HG03095 (cell line): ENCODE measurements at regions not wholly inside any gene's neighbourhood (a gene's known extent, or its start where the extent isn't known, plus 50 kb on each side); places are given as distances from the start of the nearest gene placed in this dataset.

Experiments
- ATAC-seq: cut with Tn5 transposase; IDR thresholded peaks from one replicate; pipeline ENCODE4 v1.9.1; 2021; ENCODE audit warnings: moderate library complexity; ENCODE audit not compliant: unreplicated experiment

GRCh38 chr14:101002738-101003137, 99.2 kb upstream of the RTL1 start:
- ATAC-seq = no peak

- no peak for ATAC-seq
These were observed 100.7 kb upstream of the RTL1 start for GRCh38 chr14:101004176-101004575.

- no peak for ATAC-seq
These were observed 101.4 kb upstream of the RTL1 start for GRCh38 chr14:101004954-101005353.

DNA sequence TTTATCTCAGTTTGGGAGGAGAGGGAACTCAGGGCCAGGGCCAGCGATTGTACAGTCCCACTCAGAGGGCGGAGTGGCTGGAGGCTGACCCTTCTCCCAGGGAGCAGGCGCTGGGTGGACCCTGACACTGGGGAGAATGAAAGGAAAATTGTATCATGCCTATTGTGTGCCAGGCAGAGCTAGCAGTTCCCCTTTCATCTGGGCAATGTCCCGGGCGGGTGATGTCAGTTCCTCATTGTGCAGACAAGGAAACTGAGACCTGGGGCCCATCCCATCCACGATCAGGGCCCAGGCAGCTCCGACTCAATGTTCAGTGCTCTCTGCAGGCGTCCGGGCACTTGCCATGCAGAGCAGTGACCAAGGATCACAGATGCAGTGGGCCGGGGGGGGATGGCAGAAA, 101.9 kb upstream of the RTL1 start:
- ATAC-seq = no peak

DNA sequence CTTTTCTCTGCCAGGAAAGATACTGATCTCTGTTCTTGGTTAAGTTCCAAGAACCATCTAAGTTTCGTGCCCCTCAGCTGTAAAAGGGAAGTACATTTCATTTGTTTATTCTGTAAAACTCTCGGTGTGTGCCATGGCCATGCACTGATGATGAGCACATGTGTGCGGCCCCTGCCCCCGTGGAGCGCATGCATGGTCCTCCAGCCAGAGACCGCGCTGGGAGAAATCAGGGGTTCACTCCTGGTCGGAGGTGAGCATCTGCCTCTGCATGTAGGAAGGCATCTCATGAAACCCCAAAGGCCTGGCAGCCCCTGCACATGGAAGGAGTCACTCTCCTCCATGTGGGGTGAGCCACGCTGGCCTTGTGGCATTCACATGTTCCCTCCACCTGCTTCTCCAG, 102.5 kb upstream of the RTL1 start:
- ATAC-seq = no peak

GRCh38 chr14:101007004-101007614, 103.6 kb upstream of the RTL1 start:
- no peak for ATAC-seq

DNA sequence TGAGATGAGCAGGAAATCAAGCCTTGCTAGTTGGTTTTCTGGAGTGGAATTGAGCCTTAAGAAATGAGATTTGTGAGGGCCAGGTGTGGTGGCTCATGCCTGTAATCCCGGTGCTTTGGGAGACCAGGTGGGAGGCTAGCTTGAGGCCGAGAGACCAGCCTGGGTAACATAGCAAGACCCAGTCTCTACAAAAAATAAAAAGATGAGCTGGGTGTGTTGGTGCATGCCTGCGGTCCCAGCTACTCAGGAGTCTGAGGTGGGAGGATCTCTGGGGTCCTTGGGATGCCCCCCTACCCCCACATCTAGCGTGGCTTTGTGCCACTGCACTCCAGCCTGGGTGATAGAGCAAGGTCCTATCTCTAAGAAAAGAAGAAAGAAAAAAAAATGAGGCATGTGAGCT, 104.2 kb upstream of the RTL1 start:
- no peak for ATAC-seq

DNA sequence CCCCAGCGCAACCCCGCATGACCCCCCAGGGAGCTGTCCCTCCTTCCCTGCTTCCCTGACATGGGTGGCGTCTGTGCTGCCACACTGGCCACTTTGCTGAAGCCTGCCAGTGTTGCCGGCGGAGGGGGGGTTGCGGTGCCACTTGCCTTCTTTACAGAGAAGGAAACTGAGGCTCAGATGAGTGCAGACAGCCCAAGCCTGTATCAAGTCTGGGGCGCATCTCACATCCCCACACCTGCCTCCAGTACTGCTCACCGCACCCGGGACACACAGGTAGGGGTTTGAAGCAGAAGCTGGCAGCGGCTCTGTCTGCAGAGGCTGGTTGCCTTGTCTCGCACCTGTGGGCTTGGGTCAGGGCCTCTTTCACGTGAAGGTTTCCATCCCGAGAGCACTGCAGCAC, 104.7 kb upstream of the RTL1 start:
- ATAC-seq = no peak

GRCh38 chr14:101008631-101009336, 105.3 kb upstream of the RTL1 start:
- ATAC-seq = no peak

DNA sequence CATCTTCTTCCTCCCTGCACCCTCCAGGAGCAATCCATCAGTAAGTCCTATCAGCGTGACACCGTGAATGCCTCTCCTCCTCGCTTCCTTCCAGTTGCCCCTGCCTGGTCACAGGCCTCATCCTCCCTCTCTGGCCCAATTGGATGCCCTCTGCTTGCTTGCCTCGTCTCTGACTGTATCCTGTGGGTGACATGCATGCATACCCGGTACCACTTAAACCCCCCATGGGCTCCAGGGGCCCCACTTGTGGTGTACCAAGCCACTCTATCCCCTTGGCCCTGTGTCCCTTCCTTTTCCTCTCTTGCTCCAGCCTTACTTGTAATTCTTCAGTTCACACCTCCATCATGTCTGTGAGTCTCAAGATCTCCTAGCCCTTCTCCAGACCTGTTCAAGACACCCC, 106.0 kb upstream of the RTL1 start:
- ATAC-seq = no peak

GRCh38 chr14:101010293-101010692, 106.8 kb upstream of the RTL1 start:
- no peak for ATAC-seq

DNA sequence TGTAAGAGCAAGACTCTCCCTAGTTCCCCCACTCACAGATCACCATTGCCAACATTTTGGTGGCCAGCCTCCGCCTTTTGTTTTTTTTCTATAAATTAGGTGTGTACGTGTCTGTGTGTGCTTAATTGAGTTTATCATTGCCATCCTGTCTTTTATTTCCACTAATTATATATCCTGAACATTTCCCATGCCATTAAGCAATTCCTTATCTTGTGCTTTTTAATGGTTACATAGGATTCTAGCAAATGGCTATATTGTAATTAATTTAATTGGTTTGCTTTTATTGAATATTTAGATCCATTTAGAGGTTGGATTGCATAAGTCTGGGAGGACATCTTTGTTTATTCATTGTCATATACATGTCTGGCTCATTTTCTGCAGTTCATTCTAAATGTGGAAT, 107.3 kb upstream of the RTL1 start:
- ATAC-seq = no peak

DNA sequence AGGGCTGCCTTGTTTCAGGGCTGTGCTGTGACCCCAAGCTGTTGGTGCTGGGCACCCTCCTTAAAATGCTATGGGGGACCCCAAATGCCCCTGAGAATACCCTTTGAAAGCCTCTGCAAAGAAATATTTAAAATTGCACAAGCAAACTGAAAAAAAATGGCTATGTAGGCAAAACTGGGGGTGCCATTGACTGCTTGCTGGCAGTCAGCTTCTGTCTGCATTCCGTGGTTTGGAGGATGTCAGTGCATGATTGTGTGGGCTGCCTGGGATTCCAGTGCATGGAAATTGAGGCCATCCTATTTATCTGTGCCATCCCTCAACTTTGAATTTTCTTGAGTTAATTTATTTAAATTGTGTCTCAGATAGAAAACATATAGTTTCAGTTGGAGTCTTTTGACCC, 113.7 kb upstream of the RTL1 start:
- no peak for ATAC-seq

DNA sequence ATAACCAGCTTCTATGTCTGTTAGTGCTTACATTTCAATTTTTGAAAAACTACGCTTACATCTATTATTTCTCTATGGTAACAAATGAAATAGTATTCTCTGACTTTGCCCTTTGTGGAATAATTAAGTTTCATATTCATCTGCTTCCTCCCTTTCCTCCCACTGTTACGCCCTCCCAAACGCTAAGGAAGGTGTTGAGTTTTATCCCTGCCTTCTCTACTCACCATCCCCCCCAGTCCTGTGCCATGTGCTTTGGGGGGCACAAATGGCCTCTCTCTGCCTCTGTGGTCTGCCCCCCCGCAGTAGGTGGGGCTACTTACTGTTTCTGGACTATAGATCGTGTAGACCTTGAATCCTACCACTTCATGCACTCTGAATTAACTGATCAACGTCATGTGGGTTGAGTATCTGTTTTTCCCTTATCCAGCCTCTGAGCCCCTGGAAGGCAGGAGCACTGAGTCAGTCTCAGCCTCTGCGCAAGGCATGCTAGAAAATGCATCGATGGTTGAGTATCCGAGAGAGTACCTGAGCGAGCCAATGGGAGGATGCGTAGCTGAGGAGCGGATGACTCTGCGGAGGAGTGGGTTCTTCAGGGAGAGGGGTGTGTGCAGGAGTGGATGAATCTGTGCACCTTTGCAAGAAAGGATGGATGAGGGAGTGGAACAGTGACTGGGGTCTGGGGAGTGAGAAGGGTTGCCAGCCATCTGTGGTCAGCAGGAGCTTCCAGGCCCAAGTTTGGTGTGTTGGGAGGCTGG, 114.5 kb upstream of the RTL1 start:
- no peak for ATAC-seq

GRCh38 chr14:101018561-101019290, 115.2 kb upstream of the RTL1 start:
- no peak for ATAC-seq

DNA sequence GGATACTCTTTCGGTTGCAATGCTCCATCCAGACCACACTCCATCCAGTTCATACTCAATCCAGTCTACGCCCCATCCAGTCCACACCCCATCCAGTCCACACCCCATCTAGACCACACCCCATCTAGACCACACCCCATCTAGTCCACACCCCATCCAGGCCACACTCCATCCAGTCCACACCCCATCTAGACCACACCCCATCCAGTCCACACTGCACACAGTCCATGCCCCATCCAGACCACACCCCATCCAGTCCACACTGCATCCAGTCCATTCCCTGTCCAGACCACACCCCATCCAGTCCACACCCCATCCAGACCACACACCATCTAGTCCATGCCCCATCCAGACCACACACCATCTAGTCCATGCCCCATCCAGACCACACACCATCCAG, 116.0 kb upstream of the RTL1 start:
- ATAC-seq = no peak

- ATAC-seq = no peak
These were observed 116.6 kb upstream of the RTL1 start for GRCh38 chr14:101019990-101020710.

- no peak for ATAC-seq
These were observed 117.4 kb upstream of the RTL1 start for GRCh38 chr14:101020834-101021370.

DNA sequence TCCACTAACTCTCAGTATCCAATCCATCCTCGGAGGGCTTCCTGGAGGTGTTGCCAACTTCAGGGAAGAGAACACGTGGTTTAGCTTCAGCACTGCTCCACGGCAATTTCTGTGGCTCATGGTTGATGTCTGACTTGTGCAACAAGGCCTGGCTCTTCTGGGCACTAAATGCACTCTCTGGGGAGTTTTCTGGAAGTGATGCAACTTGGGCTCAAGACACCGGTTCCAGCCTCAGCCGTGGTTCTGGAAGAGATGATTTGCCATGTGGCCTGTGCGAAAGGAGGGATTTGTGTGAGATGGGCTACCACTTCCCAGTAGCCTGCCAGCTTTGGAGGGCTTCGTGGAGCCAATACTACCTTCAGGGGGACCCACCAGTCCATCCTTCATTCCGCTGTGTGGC, 118.6 kb upstream of the RTL1 start:
- no peak for ATAC-seq

GRCh38 chr14:101022916-101023435, 119.5 kb upstream of the RTL1 start:
- no peak for ATAC-seq
